ENCODE measurements at regions not wholly inside any gene's neighbourhood (a gene's known extent, or its start where the extent isn't known, plus 50 kb on each side); places are given as distances from the start of the nearest gene placed in this dataset.

- TF ChIP-seq CTCF (IDR thresholded peaks at IDR 0.05) (no peak), EP300 (IDR thresholded peaks at IDR 0.05; ENCODE audit: low read depth) (no peak), POLR2A (IDR thresholded peaks at IDR 0.05) (no peak), POLR2AphosphoS5 (IDR thresholded peaks at IDR 0.05) (no peak)
These were observed 499.0 kb downstream of the TMX3 start for GRCh38 chr18:68215931-68216330.
